GM23338 (cell line): ENCODE measurements at regions not wholly inside any gene's neighbourhood (a gene's known extent, or its start where the extent isn't known, plus 50 kb on each side); places are given as distances from the start of the nearest gene placed in this dataset.

Source experiments
- ATAC-seq: fragments of 200-7000 bp; cut with Tn5 transposase; 3 replicates; pipeline ENCODE4 v1.9.1; 2020
- DNase-seq: peaks from one replicate; pipeline ENCODE4 v3.0.0-alpha.2; 2015; ENCODE audit warnings: low spot score
- H2AFZ ChIP-seq: fragments of 200-600 bp; sonication (generic); 2 replicates; pipeline ENCODE4 v1.8.0; 2016; ENCODE audit warnings: antibody characterized with exemption, mild to moderate bottlenecking, moderate library complexity
- H3F3A ChIP-seq: fragments of 200-600 bp; sonication (generic); replicated peaks from 2 replicates; pipeline ENCODE4 v1.8.0; 2017; ENCODE audit warnings: antibody characterized with exemption, mixed run types, low read depth
- H3K27ac ChIP-seq: fragments of 200-600 bp; sonication (generic); 2 replicates; pipeline ENCODE4 v1.6.1; 2016; ENCODE audit warnings: low read depth
- H3K27me3 ChIP-seq: fragments of 200-600 bp; sonication (generic); 2 replicates; pipeline ENCODE4 v1.8.0; 2016; ENCODE audit warnings: mild to moderate bottlenecking, mixed run types, moderate library complexity; ENCODE audit not compliant: insufficient read depth
- H3K36me3 ChIP-seq: fragments of 200-600 bp; sonication (generic); 2 replicates; pipeline ENCODE4 v1.8.0; 2016; ENCODE audit warnings: mild to moderate bottlenecking; ENCODE audit not compliant: insufficient read depth
- H3K4me1 ChIP-seq: fragments of 200-600 bp; sonication (generic); 2 replicates; pipeline ENCODE4 v1.8.0; 2016; ENCODE audit warnings: mild to moderate bottlenecking, moderate library complexity; ENCODE audit not compliant: insufficient read depth
- H3K4me2 ChIP-seq: fragments of 200-600 bp; sonication (generic); 2 replicates; pipeline ENCODE4 v1.7.1; 2017; ENCODE audit warnings: mixed run types
- H3K4me3 ChIP-seq: fragments of 200-600 bp; sonication (generic); 2 replicates; pipeline ENCODE4 v1.6.1; 2016; ENCODE audit warnings: mixed run types
- H3K79me2 ChIP-seq: fragments of 200-600 bp; sonication (generic); replicated peaks from 2 replicates; pipeline ENCODE4 v1.8.0; 2017; ENCODE audit warnings: mild to moderate bottlenecking; ENCODE audit not compliant: insufficient read depth
- H3K9me2 ChIP-seq: fragments of 200-600 bp; sonication (generic); 2 replicates; pipeline ENCODE4 v1.8.0; 2017; ENCODE audit not compliant: insufficient read depth
- H4K20me1 ChIP-seq: fragments of 200-600 bp; sonication (generic); replicated peaks from 2 replicates; pipeline ENCODE4 v1.8.0; 2017; ENCODE audit warnings: mild to moderate bottlenecking; ENCODE audit not compliant: insufficient read depth
- H3K27ac Mint-ChIP-seq: 2 replicates; pipeline ENCODE4 v1.8.0; 2020; ENCODE audit warnings: inconsistent platforms, mild to moderate bottlenecking, moderate library complexity, mixed read lengths
- H3K27me3 Mint-ChIP-seq: 3 replicates; pipeline ENCODE4 v1.8.0; 2022; ENCODE audit warnings: low read depth, mild to moderate bottlenecking, moderate library complexity, mixed read lengths, inconsistent platforms; ENCODE audit not compliant: insufficient read depth, poor library complexity
- H3K36me3 Mint-ChIP-seq: 3 replicates; pipeline ENCODE4 v1.8.0; 2021; ENCODE audit warnings: low read depth, mild to moderate bottlenecking, inconsistent platforms, moderate library complexity, mixed read lengths
- H3K4me1 Mint-ChIP-seq: 3 replicates; pipeline ENCODE4 v1.8.0; 2020; ENCODE audit warnings: mild to moderate bottlenecking, inconsistent platforms, mixed read lengths
- H3K4me3 Mint-ChIP-seq: 3 replicates; pipeline ENCODE4 v1.8.0; 2021; ENCODE audit warnings: moderate library complexity, mild to moderate bottlenecking, inconsistent platforms, mixed read lengths
- H3K9me3 Mint-ChIP-seq: 3 replicates; pipeline ENCODE4 v1.8.0; 2020; ENCODE audit warnings: moderate library complexity, mild to moderate bottlenecking, inconsistent platforms, mixed read lengths
- CREB1 ChIP-seq: fragments of 250-450 bp; sonication (Bioruptor Pico); IDR thresholded peaks from 2 replicates; pipeline ENCODE4 v1.5.0; 2020; ENCODE audit warnings: low read depth, mild to moderate bottlenecking, moderate library complexity
- ETS1 ChIP-seq: IDR thresholded peaks from 2 replicates; pipeline ENCODE4 v1.6.1; 2016; ENCODE audit warnings: antibody characterized with exemption
- EZH2 ChIP-seq: fragments of 200-600 bp; sonication (generic); IDR thresholded peaks from one replicate; pipeline ENCODE4 v1.8.0; 2017; ENCODE audit warnings: antibody characterized with exemption, mild to moderate bottlenecking, low read depth; ENCODE audit not compliant: unreplicated experiment
- EZH2phosphoT487 ChIP-seq: fragments of 200-600 bp; sonication (generic); IDR thresholded peaks from one replicate; pipeline ENCODE4 v1.8.1; 2018; ENCODE audit warnings: antibody characterized with exemption; ENCODE audit not compliant: unreplicated experiment
- JUNB ChIP-seq: IDR thresholded peaks from one replicate; pipeline ENCODE4 v1.6.1; 2016; ENCODE audit warnings: antibody characterized with exemption; ENCODE audit not compliant: unreplicated experiment
- NANOG ChIP-seq: IDR thresholded peaks from 2 replicates; pipeline ENCODE4 v1.6.1; 2016; ENCODE audit warnings: antibody characterized with exemption, borderline replicate concordance
- POLR2AphosphoS5 ChIP-seq: IDR thresholded peaks from 2 replicates; pipeline ENCODE4 v1.6.1; 2016; ENCODE audit warnings: antibody characterized with exemption, low read depth
- REST ChIP-seq: IDR thresholded peaks from one replicate; pipeline ENCODE4 v1.6.1; 2018; ENCODE audit warnings: antibody characterized with exemption; ENCODE audit not compliant: unreplicated experiment
- STAT1 ChIP-seq: IDR thresholded peaks from one replicate; pipeline ENCODE4 v1.6.1; 2016; ENCODE audit warnings: antibody characterized with exemption; ENCODE audit not compliant: unreplicated experiment
- ZNF114 ChIP-seq: fragments of 250-450 bp; sonication (Bioruptor Pico); IDR thresholded peaks from 2 replicates; pipeline ENCODE4 v1.5.0; 2020; ENCODE audit warnings: mild to moderate bottlenecking, moderate library complexity
- ZNF331 ChIP-seq: fragments of 250-450 bp; sonication (Bioruptor Pico); IDR thresholded peaks from 2 replicates; pipeline ENCODE4 v1.5.0; 2020; ENCODE audit warnings: low read depth, mild to moderate bottlenecking, moderate library complexity
- ZNF462 ChIP-seq: fragments of 250-450 bp; sonication (Bioruptor Pico); IDR thresholded peaks from 2 replicates; pipeline ENCODE4 v1.5.0; 2020; ENCODE audit warnings: mild to moderate bottlenecking, moderate library complexity
- TF ChIP-seq, protein P1 (sequence below), 2 experiments: fragments of 200-600 bp in 1 of 2; sonication (generic) in 1 of 2; conservative IDR thresholded peaks; 2 replicates each; pipeline versions ENCODE4 v1.5.1 to v1.6.1; 2016 to 2017; ENCODE audit warnings: antibody characterized with exemption in 2 of 2, low read depth in 2 of 2, mild to moderate bottlenecking in 2 of 2, moderate library complexity in 1 of 2

DNA sequence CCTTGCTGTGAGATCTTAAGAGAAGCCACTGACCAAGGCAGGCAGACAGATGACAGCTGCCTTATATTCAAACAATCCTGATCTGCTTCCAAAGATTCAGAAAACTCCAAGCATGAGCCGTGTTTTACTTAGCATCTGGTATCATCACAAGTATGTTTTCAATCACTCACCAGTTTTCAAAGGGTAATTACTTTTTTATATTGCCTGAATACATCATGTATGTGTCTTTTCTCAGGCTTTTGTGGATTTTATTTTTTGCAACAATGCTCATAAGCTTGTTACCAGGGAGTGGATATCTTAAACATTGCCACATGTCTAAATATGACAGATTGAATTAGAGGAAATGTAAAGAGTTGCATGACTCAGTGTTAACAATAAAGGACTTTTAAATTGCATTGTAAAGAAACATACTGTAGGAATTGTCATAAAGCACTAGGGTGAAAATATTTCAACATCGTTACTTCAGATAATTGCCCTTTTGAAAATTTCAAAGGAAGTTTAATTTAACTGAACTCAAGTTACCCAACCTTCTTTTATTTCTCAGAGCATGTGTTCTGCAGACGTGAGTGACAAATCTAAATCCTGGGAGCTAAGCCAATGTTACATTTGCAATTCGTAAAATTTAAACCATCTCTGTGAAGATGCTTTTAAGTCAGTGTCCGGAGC lies 326.1 kb downstream of the PLK2 start:
- Histone ChIP-seq H3K4me1 (no peaks in the 10 kb centered on the region; the same call in 1 of the 2 replicates), H3F3A (no peaks in the 10 kb centered on the region), H3K4me3 (no peak overlapping the region), H3K27ac (no peak overlapping the region), H3K79me2 (no peaks in the 10 kb centered on the region), H3K9me2 (no peaks in the 10 kb centered on the region), H4K20me1 (no peaks in the 10 kb centered on the region), H3K4me2 (no peak overlapping the region), H3K36me3 (no peaks in the 10 kb centered on the region), H3K27me3 (no peaks in the 10 kb centered on the region), H2AFZ (no peak overlapping the region)
- ATAC-seq (no peak), DNase-seq (no peak)
- no peak overlapping the region for H3K27ac Mint-ChIP-seq
- peaks cover 3% of the 10 kb centered on the region; the same call in 2 of the 3 replicates for H3K4me1 Mint-ChIP-seq
- no peaks in the 10 kb centered on the region for H3K27me3 Mint-ChIP-seq
- TF ChIP-seq ZNF114 (no peak), NANOG (no peak), ETS1 (no peak), ZNF331 (no peak), POLR2AphosphoS5 (no peak), EZH2 (no peak), CREB1 (CRISPR knock-in tag) (no peak), EZH2phosphoT487 (no peak), JUNB (no peak), STAT1 (no peak), ZNF462 (CRISPR knock-in tag) (no peak), REST (no peak)
- TF ChIP-seq, protein P1, sequence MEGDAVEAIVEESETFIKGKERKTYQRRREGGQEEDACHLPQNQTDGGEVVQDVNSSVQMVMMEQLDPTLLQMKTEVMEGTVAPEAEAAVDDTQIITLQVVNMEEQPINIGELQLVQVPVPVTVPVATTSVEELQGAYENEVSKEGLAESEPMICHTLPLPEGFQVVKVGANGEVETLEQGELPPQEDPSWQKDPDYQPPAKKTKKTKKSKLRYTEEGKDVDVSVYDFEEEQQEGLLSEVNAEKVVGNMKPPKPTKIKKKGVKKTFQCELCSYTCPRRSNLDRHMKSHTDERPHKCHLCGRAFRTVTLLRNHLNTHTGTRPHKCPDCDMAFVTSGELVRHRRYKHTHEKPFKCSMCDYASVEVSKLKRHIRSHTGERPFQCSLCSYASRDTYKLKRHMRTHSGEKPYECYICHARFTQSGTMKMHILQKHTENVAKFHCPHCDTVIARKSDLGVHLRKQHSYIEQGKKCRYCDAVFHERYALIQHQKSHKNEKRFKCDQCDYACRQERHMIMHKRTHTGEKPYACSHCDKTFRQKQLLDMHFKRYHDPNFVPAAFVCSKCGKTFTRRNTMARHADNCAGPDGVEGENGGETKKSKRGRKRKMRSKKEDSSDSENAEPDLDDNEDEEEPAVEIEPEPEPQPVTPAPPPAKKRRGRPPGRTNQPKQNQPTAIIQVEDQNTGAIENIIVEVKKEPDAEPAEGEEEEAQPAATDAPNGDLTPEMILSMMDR (conservative IDR thresholded peaks at IDR 0.05; ENCODE audit: low read depth in 2 of 2): no peak
- H3K4me3 Mint-ChIP-seq: no peak overlapping the region
- no peaks in the 10 kb centered on the region for H3K36me3 Mint-ChIP-seq
- H3K9me3 Mint-ChIP-seq: no peaks in the 10 kb centered on the region
